HepG2 (cell line): ENCODE measurements at regions not wholly inside any gene's neighbourhood (a gene's known extent, or its start where the extent isn't known, plus 50 kb on each side); places are given as distances from the start of the nearest gene placed in this dataset.

ENCODE experiments used
- ATAC-seq: fragments of 200-7000 bp; cut with Tn5 transposase; 3 replicates; pipeline ENCODE4 v1.9.1; 2020; ENCODE audit warnings: mild to moderate bottlenecking, moderate library complexity
- BruUV-seq: library from RNA; stranded (reverse); fragments of 400-500 nt; replicated peaks from 2 replicates; lab custom pipeline; 2021; lab: Mats Ljungman, UMichigan
- CTCF ChIA-PET: fragments of 300-600 bp; formaldehyde crosslinking; extraction: SDS; loops from one replicate; lab custom pipeline; 2021; ENCODE audit warnings: low total read pairs, inconsistent platforms, low intra/inter-chr PET ratio; lab: Yijun Ruan, JAX
- POLR2A ChIA-PET: fragments of 350-600 bp; sonication (Branson Sonifier 250); formaldehyde crosslinking; loops from one replicate; lab custom pipeline; 2020; ENCODE audit warnings: antibody characterized with exemption, inconsistent platforms; lab: Yijun Ruan, JAX
- DNase-seq: peaks from one replicate; pipeline ENCODE4 v3.0.0-alpha.2; 2015; ENCODE audit warnings: low spot score
- FAIRE-seq: peaks from 3 replicates; lab custom pipeline; 2011; peaks lifted over from hg19 to GRCh38; lab: Jason Lieb, UNC
- H2AFZ ChIP-seq: one replicate; pipeline ENCODE4 v1.6.1; 2011; ENCODE audit warnings: low read length, inconsistent platforms
- H3K27ac ChIP-seq: fragments of 300-600 bp; 3 replicates; pipeline ENCODE4 v1.8.0; 2011; ENCODE audit warnings: mixed run types, mild to moderate bottlenecking, mixed read lengths, low read length, inconsistent platforms; ENCODE audit not compliant: insufficient read depth; ENCODE audit errors: extremely low read length
- H3K27me3 ChIP-seq, 2 experiments: fragments of 200-600 bp in 1 of 2; 2 replicates in 1 of 2; 3 replicates in 1 of 2; pipeline versions ENCODE4 v1.6.0 to v1.8.0; 2011; ENCODE audit warnings: low read length in 2 of 2, mild to moderate bottlenecking in 2 of 2, moderate library complexity in 2 of 2, inconsistent platforms in 1 of 2; ENCODE audit not compliant: insufficient read depth in 2 of 2, control insufficient read depth in 1 of 2
- H3K36me3 ChIP-seq, 2 experiments: fragments of 200-600 bp in 1 of 2; replicated peaks in 1 of 2; 2 replicates in 1 of 2; 3 replicates in 1 of 2; pipeline versions ENCODE4 v1.5.1 to v1.8.0; 2011; ENCODE audit warnings: low read length in 2 of 2, inconsistent platforms in 1 of 2; ENCODE audit not compliant: insufficient read depth in 2 of 2, control insufficient read depth in 1 of 2
- H3K4me1 ChIP-seq: 2 replicates; pipeline ENCODE4 v1.5.1; 2012; ENCODE audit warnings: low read length, inconsistent platforms; ENCODE audit not compliant: insufficient read depth
- H3K4me2 ChIP-seq: 2 replicates; pipeline ENCODE4 v1.6.0; 2011; ENCODE audit warnings: low read depth, low read length, inconsistent platforms
- H3K4me3 ChIP-seq, 3 experiments: fragments of 200-600 bp in 1 of 3; sonication (generic), shearing (Covaris generic) in 1 of 3; replicated peaks in 1 of 3; 2 replicates each; pipeline ENCODE4 v1.5.1; 2011 to 2016; ENCODE audit warnings: low read length in 3 of 3, inconsistent platforms in 2 of 3, low read depth in 2 of 3, mild to moderate bottlenecking in 2 of 3, control low read depth in 1 of 3, mixed read lengths in 1 of 3; ENCODE audit not compliant: insufficient read depth in 1 of 3
- H3K79me2 ChIP-seq: one replicate; pipeline ENCODE4 v1.6.1; 2011; ENCODE audit warnings: low read length, inconsistent platforms; ENCODE audit not compliant: insufficient read depth
- H3K9ac ChIP-seq: 2 replicates; pipeline ENCODE4 v1.6.0; 2011; ENCODE audit warnings: mild to moderate bottlenecking, low read depth, low read length, inconsistent platforms; ENCODE audit not compliant: insufficient read depth
- H3K9me3 ChIP-seq: 2 replicates; pipeline ENCODE4 v1.5.1; 2012; ENCODE audit warnings: mild to moderate bottlenecking, low read length
- H4K20me1 ChIP-seq: 2 replicates; pipeline ENCODE4 v1.6.0; 2011; ENCODE audit warnings: inconsistent platforms, mild to moderate bottlenecking, low read length, moderate library complexity; ENCODE audit not compliant: insufficient read depth
- CREM ChIP-seq, 2 experiments: sonication (generic) in 1 of 2; formaldehyde crosslinking in 1 of 2; IDR thresholded peaks; 2 replicates each; pipeline versions ENCODE4 v1.4.0 to v1.6.1; 2016 to 2020; ENCODE audit warnings: antibody characterized with exemption in 1 of 2, mild to moderate bottlenecking in 1 of 2, missing genetic modification reagents in 1 of 2
- IRX3 ChIP-seq: sonication (generic); formaldehyde crosslinking; IDR thresholded peaks from 2 replicates; pipeline ENCODE4 v1.8.1; 2023; ENCODE audit warnings: mild to moderate bottlenecking, low read depth, missing genetic modification reagents, borderline replicate concordance
- MED1 ChIP-seq: sonication (generic); formaldehyde crosslinking; IDR thresholded peaks from 2 replicates; pipeline ENCODE4 v1.4.0; 2020; ENCODE audit warnings: missing genetic modification reagents
- POLR2AphosphoS2 ChIP-seq: IDR thresholded peaks from 2 replicates; pipeline ENCODE4 v1.6.1; 2011; ENCODE audit warnings: low read depth, low read length, improper control_type of control experiment
- SP2 ChIP-seq: sonication (generic); formaldehyde crosslinking; IDR thresholded peaks from 2 replicates; pipeline ENCODE4 v1.5.1; 2020; ENCODE audit warnings: mild to moderate bottlenecking, missing genetic modification reagents
- STAG1 ChIP-seq: sonication (generic); formaldehyde crosslinking; IDR thresholded peaks from 2 replicates; pipeline ENCODE4 v1.4.0; 2020; ENCODE audit warnings: missing genetic modification reagents
- ZMYM2 ChIP-seq: sonication (generic); formaldehyde crosslinking; IDR thresholded peaks from 2 replicates; pipeline ENCODE4 v1.8.0; 2022; ENCODE audit warnings: mild to moderate bottlenecking, missing genetic modification reagents
- ZNF225 ChIP-seq: sonication (generic); formaldehyde crosslinking; IDR thresholded peaks from 2 replicates; pipeline ENCODE4 v1.4.0; 2020; ENCODE audit warnings: mild to moderate bottlenecking, missing genetic modification reagents
- ZNF264 ChIP-seq: sonication (generic); formaldehyde crosslinking; IDR thresholded peaks from 2 replicates; pipeline ENCODE4 v1.4.0; 2020; ENCODE audit warnings: missing genetic modification reagents
- ZNF543 ChIP-seq: sonication (generic); formaldehyde crosslinking; IDR thresholded peaks from 2 replicates; pipeline ENCODE4 v1.4.0; 2020; ENCODE audit warnings: mild to moderate bottlenecking, missing genetic modification reagents
- WGBS: methylation state at CpG from one replicate; pipeline ENCODE4 v1.1.6; 2017; ENCODE audit warnings: low lambda C conversion rate; 5-methylcytosine and 5-hydroxymethylcytosine counted together
- in situ Hi-C: cut with HindIII; loops from 2 replicates; pipeline ENCODE4 v1.10.0; 2017; ENCODE audit warnings: low pct_unique_long_range_greater_than_20kb; ENCODE audit not compliant: extremely low pct_ligation_motif_present
- intact Hi-C: fragments of 100-400 bp; cut with micrococcal nuclease; formaldehyde crosslinking; loops from one replicate; pipeline ENCODE4 v1.10.0; 2022; ENCODE audit not compliant: unreplicated experiment
- TF ChIP-seq, protein P1 (sequence below): sonication (generic); formaldehyde crosslinking; IDR thresholded peaks from 2 replicates; pipeline ENCODE4 v1.5.0; 2020; ENCODE audit warnings: missing genetic modification reagents
- TF ChIP-seq, protein P2 (sequence below): sonication (generic); formaldehyde crosslinking; IDR thresholded peaks from 2 replicates; pipeline ENCODE4 v1.8.0; 2022; ENCODE audit warnings: missing genetic modification reagents, mild to moderate bottlenecking, inconsistent platforms, borderline replicate concordance
- TF ChIP-seq, protein P3 (sequence below): IDR thresholded peaks from 2 replicates; pipeline ENCODE4 v1.6.1; 2018; ENCODE audit warnings: missing genetic modification reagents

DNA sequence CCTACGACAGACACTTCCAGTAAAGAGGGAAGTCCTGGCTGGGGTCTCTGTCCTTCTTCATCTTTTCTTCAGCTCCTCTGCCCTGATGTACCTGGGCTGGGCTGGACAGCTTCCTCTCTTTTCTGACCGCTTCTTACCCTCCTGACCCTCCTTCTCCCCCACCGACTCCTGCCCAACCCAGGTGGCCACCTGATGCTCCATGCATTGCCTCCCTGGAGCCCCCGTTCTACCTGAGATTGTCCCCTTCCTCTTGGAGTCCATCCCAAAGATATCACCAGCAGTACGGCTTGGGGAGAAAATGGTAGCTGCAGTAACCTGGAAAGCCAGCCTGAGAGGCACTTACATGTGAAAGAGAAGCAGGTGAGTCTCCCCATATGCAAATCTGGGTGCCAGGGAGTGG, 566.3 kb downstream of the TCERG1L start:
- POLR2A ChIA-PET, result no interaction called here
- no peaks in the 10 kb centered on the region for H3K4me1 ChIP-seq
- BruUV-seq, result no TSS peak

More for the DNA sequence above, 566.3 kb downstream of the TCERG1L start:
- Histone ChIP-seq H3K4me3 (no peak overlapping the region), H2AFZ (no peak overlapping the region), H3K27me3 (peaks cover 0 to 19% of the 10 kb centered on the region in 2 experiments; a peak in 2 of 5 replicates), H3K4me2 (no peak overlapping the region), H3K9ac (no peak overlapping the region), H3K9me3 (no peaks in the 10 kb centered on the region), H3K36me3 (no peaks in the 10 kb centered on the region), H3K79me2 (no peaks in the 10 kb centered on the region), H3K27ac (no peak overlapping the region), H4K20me1 (no peaks in the 10 kb centered on the region)
- ATAC-seq (no peak), DNase-seq (no peak), FAIRE-seq (no peak)
- 1% methylated on average over 5 of the region's 5 CpGs for WGBS
- TF ChIP-seq STAG1 (CRISPR knock-in tag), result no peak
- no peak for TF ChIP-seq SP2 (CRISPR knock-in tag)
- TF ChIP-seq IRX3 (CRISPR knock-in tag), result no peak
- no peak for TF ChIP-seq ZNF543
- no peak for TF ChIP-seq MED1 (CRISPR knock-in tag)
- no peak for TF ChIP-seq ZNF225 (CRISPR knock-in tag)
- TF ChIP-seq ZNF264 (CRISPR knock-in tag), result no peak
- no peak for TF ChIP-seq ZMYM2 (CRISPR knock-in tag)
- TF ChIP-seq, protein P1, sequence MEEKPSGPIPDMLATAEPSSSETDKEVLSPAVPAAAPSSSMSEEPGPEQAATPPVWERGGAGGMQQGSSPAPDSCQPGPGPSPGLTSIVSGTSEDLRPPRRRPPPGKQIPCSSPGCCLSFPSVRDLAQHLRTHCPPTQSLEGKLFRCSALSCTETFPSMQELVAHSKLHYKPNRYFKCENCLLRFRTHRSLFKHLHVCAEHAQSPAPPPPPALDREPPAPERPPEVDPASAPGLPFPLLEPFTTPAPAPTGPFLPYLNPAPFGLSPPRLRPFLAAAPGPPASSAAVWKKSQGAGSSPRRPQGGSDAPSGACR, result no peak
- TF ChIP-seq, protein P2, sequence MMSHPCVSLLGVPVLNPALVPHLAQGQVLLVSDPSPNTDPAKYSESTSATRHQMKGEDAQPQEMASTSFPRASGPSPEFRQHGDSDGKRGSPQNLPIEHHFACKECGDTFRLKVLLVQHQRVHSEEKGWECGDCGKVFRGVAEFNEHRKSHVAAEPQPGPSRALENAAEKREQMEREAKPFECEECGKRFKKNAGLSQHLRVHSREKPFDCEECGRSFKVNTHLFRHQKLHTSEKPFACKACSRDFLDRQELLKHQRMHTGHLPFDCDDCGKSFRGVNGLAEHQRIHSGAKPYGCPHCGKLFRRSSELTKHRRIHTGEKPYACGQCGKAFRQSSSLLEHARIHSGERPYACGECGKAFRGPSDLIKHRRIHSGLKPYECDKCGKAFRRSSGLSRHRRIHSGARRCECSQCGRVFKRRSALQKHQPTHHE (CRISPR knock-in tag), result no peak
- TF ChIP-seq CREM (IDR thresholded peaks at IDR 0.05), result no peak
- TF ChIP-seq CREM (CRISPR knock-in tag; IDR thresholded peaks at IDR 0.05), result no peak
- TF ChIP-seq POLR2AphosphoS2, result no peak
- TF ChIP-seq, protein P3, sequence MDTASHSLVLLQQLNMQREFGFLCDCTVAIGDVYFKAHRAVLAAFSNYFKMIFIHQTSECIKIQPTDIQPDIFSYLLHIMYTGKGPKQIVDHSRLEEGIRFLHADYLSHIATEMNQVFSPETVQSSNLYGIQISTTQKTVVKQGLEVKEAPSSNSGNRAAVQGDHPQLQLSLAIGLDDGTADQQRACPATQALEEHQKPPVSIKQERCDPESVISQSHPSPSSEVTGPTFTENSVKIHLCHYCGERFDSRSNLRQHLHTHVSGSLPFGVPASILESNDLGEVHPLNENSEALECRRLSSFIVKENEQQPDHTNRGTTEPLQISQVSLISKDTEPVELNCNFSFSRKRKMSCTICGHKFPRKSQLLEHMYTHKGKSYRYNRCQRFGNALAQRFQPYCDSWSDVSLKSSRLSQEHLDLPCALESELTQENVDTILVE (CRISPR knock-in tag), result no peak
- CTCF ChIA-PET, result no interaction called here
- intact Hi-C loops (no loop called here), in situ Hi-C loops (no loop called here)
